22Rv1 (cell line): ENCODE measurements at regions not wholly inside any gene's neighbourhood (a gene's known extent, or its start where the extent isn't known, plus 50 kb on each side); places are given as distances from the start of the nearest gene placed in this dataset.
"Not testable (repeated sequence)": the region's sequence is repeated elsewhere in the genome, so short reads cannot be mapped to it uniquely, and the experiment has no call there.

Experiments
- H3K27ac ChIP-seq: fragments of 450-650 bp; 2 replicates; pipeline ENCODE4 v1.5.1; 2017
- ZFX ChIP-seq: fragments of 450-650 bp; IDR thresholded peaks from 2 replicates; pipeline ENCODE4 v1.6.1; 2017; ENCODE audit warnings: antibody characterized with exemption, borderline replicate concordance
- TF ChIP-seq, protein P1 (sequence below): fragments of 450-650 bp; IDR thresholded peaks from 2 replicates; pipeline ENCODE4 v1.5.1; 2017; ENCODE audit warnings: mild to moderate bottlenecking

DNA sequence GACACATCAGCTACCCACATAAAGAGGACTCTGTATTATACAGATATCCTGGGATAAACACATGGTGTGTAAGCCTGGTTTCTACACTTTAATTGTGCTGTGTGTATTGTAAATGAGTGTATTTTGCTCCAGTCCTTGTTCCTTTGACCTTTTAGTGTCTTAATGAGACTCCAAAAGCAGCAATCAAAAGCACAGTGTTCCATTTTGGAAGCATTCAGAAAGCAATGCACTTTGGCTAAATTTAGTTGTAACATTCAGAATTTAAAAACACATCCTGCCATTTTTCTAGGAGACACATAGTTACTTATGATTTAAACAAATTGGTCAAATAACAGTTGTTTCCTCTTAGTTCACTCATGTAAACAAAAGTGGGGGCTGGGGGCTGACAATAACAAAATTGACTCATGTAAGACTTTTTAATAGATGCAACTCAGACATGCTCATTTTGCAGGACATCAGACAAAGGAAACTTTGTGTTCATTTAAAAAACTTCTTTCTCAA is 122.2 kb downstream of the GPR37 start:
- TF ChIP-seq, protein P1, sequence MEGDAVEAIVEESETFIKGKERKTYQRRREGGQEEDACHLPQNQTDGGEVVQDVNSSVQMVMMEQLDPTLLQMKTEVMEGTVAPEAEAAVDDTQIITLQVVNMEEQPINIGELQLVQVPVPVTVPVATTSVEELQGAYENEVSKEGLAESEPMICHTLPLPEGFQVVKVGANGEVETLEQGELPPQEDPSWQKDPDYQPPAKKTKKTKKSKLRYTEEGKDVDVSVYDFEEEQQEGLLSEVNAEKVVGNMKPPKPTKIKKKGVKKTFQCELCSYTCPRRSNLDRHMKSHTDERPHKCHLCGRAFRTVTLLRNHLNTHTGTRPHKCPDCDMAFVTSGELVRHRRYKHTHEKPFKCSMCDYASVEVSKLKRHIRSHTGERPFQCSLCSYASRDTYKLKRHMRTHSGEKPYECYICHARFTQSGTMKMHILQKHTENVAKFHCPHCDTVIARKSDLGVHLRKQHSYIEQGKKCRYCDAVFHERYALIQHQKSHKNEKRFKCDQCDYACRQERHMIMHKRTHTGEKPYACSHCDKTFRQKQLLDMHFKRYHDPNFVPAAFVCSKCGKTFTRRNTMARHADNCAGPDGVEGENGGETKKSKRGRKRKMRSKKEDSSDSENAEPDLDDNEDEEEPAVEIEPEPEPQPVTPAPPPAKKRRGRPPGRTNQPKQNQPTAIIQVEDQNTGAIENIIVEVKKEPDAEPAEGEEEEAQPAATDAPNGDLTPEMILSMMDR, result no peak
- no peak for TF ChIP-seq ZFX
- H3K27ac ChIP-seq, result no peak overlapping the region

DNA sequence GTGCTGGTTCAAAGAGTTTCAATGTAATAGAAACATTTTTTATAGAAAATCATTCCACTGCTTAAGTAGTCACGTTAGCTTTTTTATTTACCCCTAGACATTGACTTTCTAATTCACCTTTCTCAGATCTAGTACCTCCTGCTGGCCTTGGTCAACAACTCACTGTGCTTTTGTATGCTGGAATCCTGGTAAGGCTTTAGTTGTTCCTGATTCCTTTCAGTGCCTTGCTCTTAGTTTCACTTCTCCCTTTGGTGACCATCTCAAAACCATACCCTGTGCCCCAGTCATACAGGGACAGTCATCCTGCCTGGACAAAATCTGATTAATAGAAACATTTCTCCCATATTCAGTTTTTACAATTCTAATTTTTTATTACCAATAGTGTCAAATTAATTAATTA is 130.2 kb downstream of the GPR37 start:
- TF ChIP-seq, protein P1, result no peak
- no peak for TF ChIP-seq ZFX

DNA sequence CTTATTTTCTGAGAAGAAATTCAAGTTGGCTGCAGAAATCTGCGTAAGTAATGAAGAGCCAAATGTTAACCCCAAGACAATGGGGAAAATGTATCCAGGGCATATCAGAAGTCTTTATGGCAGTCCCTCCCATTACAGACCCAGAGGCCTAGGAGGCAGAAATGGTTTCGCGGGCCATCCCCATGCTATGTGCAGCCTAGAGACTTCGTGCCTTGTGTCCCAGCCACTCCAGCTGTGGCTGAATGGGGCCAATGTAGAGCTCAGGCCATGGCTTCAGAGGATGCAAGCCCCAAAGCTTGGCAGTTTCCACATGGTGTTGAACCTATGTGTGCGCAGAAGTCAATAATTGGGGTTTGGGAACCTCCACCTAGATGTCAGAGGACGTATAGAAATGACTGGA is 131.9 kb downstream of the GPR37 start:
- H3K27ac ChIP-seq, result no peak overlapping the region
- TF ChIP-seq ZFX, result no peak
- TF ChIP-seq, protein P1, result no peak

More for the DNA sequence above, 130.2 kb downstream of the GPR37 start:
- no peak overlapping the region for H3K27ac ChIP-seq

DNA sequence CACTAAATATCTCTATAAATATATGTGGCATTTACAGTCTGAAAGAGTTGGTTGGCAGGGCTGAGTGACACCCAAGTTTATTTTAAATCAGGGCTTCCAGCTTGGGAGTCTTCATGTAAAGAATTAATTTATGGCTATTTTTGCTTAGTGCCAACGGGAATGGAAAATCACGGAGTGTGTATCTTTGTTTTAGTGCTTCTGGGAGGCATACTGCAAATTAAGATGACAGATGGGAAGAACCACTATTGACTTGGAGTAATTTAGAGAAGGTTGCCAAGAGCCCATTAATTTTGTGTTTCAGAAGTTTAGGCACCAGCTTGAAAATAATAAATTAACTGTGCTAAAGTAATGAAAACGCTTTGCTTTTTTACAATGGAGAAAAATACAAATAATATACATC is 135.2 kb downstream of the GPR37 start:
- no peak for TF ChIP-seq ZFX
- TF ChIP-seq, protein P1, result no peak

DNA sequence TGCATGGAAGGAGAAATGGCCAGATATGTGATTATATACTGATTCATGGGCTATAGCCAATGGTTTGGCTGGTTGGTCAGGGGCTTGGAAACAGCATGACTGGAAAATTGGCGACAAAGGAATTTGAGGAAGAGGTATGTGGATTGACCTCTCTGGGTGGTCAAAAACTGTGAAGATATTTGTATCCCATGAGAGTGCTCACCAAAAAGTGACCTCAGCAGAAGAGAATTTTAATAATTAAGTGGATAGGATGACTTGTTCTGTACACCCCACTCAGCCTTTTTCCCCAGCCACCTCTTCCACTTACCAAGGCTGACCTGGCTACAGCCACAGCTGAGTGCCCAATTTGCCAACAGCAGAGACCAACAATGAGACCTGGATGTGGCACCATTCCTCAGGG is 146.7 kb downstream of the GPR37 start:
- H3K27ac ChIP-seq, result no peak overlapping the region
- TF ChIP-seq ZFX, result no peak
- TF ChIP-seq, protein P1, result no peak

More for the DNA sequence above, 135.2 kb downstream of the GPR37 start:
- H3K27ac ChIP-seq, result no peak overlapping the region

DNA sequence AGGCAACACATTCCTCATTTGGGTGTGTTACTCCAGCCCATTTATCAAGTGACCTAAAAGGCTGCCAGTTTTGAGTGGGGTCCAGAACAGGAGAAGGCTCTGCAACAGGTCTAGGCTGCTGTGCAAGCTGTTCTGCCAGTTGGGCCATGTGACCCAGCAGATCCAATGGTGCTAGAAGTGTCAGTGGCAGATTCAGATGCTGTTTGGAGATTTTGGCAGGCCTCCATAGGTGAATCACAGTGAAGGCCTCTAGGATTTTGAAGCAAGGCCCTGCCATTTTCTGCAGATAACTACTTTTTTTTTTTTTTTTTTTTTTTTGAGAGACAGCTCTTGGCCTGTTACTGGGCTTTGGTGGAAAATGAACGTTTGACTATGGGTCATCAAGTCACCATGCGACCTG is 147.5 kb downstream of the GPR37 start:
- not testable (repeated sequence) for H3K27ac ChIP-seq

DNA sequence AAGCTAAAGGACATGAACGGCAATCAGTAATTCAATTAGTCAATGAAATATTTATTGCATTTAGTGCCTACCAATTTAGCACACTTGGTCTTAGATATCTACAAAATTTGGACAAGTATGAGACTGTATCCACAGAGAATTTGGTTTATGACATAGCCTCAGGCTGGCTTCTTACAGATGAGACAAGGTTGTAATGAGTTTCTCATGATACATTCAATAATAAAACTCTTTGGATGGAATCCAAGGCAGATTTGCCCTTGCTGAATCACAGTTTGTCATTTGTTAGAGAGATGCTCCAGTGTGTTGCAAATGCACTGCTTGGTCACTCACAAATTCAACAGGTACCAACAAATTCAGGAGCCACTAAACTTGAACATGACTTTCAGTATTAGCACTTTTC is 162.5 kb downstream of the GPR37 start:
- TF ChIP-seq, protein P1, result no peak
- TF ChIP-seq ZFX, result no peak
- H3K27ac ChIP-seq, result no peak overlapping the region

DNA sequence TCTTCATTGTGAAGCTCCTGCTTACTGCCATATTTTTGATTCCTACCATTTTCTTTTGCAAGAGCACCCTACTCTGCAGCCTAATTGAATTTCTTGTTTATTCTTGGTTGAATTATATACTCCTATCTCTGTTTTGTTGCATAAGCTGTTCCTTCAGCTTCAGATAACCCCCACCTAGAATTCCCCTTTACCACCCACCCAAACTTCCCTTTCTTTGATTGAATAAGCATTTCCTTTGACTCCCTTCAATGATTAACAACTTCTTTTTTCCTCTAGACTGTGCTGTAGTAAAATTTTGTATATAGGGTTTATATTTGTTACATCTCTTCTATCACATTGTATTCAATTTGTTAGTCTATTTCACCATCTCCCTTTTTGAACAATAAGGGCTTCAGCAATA is 168.1 kb downstream of the GPR37 start:
- no peak overlapping the region for H3K27ac ChIP-seq
- TF ChIP-seq, protein P1, result no peak
- no peak for TF ChIP-seq ZFX
